Endothelial cell of umbilical vein (primary cell): ENCODE measurements at regions not wholly inside any gene's neighbourhood (a gene's known extent, or its start where the extent isn't known, plus 50 kb on each side); places are given as distances from the start of the nearest gene placed in this dataset.
A peak's percentile ranks its signal among the peaks of the same experiment; 100 is the strongest.

ENCODE experiments used
- BruUV-seq: library from RNA; stranded (reverse); fragments of 400-500 nt; replicated peaks from 2 replicates; lab custom pipeline; 2021; lab: Mats Ljungman, UMichigan
- CTCF ChIA-PET: fragments of 300-600, 350-600 bp; sonication (Branson Sonifier 250); formaldehyde crosslinking; loops from one replicate; lab custom pipeline; 2021; ENCODE audit warnings: antibody characterized with exemption, inconsistent platforms; lab: Charles Lee
- POLR2A ChIA-PET: fragments of 300-600, 350-600 bp; sonication (Branson Sonifier 250); formaldehyde crosslinking; loops from one replicate; lab custom pipeline; 2021; ENCODE audit warnings: antibody characterized with exemption, inconsistent platforms; lab: Charles Lee
- DNase-seq: peaks from one replicate; pipeline ENCODE4 v3.0.0-alpha.2; 2011; ENCODE audit warnings: low read depth, low spot score
- FAIRE-seq: peaks from 2 replicates; lab custom pipeline; 2011; peaks lifted over from hg19 to GRCh38; lab: Jason Lieb, UNC
- H2AFZ ChIP-seq: 2 replicates; pipeline ENCODE4 v1.6.0; 2012; ENCODE audit warnings: low read depth, low read length, control low read depth, inconsistent platforms
- H3K27ac ChIP-seq: 2 replicates; pipeline ENCODE4 v1.5.1; 2011; ENCODE audit warnings: low read depth, mild to moderate bottlenecking, control low read depth, low read length, moderate library complexity; ENCODE audit not compliant: insufficient read depth
- H3K27me3 ChIP-seq, 2 experiments: 2 replicates each; pipeline versions ENCODE4 v1.6.0 to v1.6.1; 2011; ENCODE audit warnings: low read length in 2 of 2, mixed read lengths in 1 of 2; ENCODE audit not compliant: control insufficient read depth in 2 of 2, insufficient read depth in 2 of 2
- H3K36me3 ChIP-seq, 2 experiments: 2 replicates in 1 of 2; 3 replicates in 1 of 2; pipeline ENCODE4 v1.5.1; 2011; ENCODE audit warnings: low read length in 2 of 2, mild to moderate bottlenecking in 1 of 2, moderate library complexity in 1 of 2; ENCODE audit not compliant: control insufficient read depth in 2 of 2, insufficient read depth in 2 of 2; ENCODE audit errors: extremely low read depth in 1 of 2
- H3K4me1 ChIP-seq: 3 replicates; pipeline ENCODE4 v1.5.1; 2011; ENCODE audit warnings: mild to moderate bottlenecking, low read length; ENCODE audit not compliant: control insufficient read depth, insufficient read depth; ENCODE audit errors: extremely low read depth
- H3K4me2 ChIP-seq: 2 replicates; pipeline ENCODE4 v1.6.1; 2011; ENCODE audit warnings: low read length, control low read depth, mixed read lengths; ENCODE audit not compliant: insufficient read depth
- H3K4me3 ChIP-seq, 3 experiments: fragments of 200-600 bp in 1 of 3; sonication (generic), shearing (Covaris generic) in 1 of 3; replicated peaks in 1 of 3; 2 replicates each; pipeline ENCODE4 v1.5.1; 2011 to 2016; ENCODE audit warnings: control low read depth in 3 of 3, low read length in 3 of 3, mild to moderate bottlenecking in 2 of 3, inconsistent platforms in 1 of 3, low read depth in 1 of 3, moderate library complexity in 1 of 3; ENCODE audit not compliant: insufficient read depth in 1 of 3
- H3K79me2 ChIP-seq: 2 replicates; pipeline ENCODE4 v1.6.0; 2012; ENCODE audit warnings: low read length, inconsistent platforms; ENCODE audit not compliant: control insufficient read depth, insufficient read depth
- H3K9ac ChIP-seq: replicated peaks from 2 replicates; pipeline ENCODE3; 2011; ENCODE audit warnings: low read length, control low read depth; ENCODE audit not compliant: insufficient read depth; ENCODE audit errors: extremely low read depth
- H3K9me1 ChIP-seq: replicated peaks from 3 replicates; pipeline ENCODE4 v1.6.0; 2011; ENCODE audit warnings: mild to moderate bottlenecking, low read length; ENCODE audit not compliant: control insufficient read depth, insufficient read depth; ENCODE audit errors: extremely low read depth
- H3K9me3 ChIP-seq: replicated peaks from 2 replicates; pipeline ENCODE4 v1.5.1; 2012; ENCODE audit warnings: low read length, inconsistent platforms; ENCODE audit not compliant: control insufficient read depth, insufficient read depth
- H4K20me1 ChIP-seq: replicated peaks from 2 replicates; pipeline ENCODE3; 2011; ENCODE audit warnings: mild to moderate bottlenecking, low read length; ENCODE audit not compliant: control insufficient read depth, insufficient read depth; ENCODE audit errors: extremely low read depth
- FOS ChIP-seq: IDR thresholded peaks from 2 replicates; pipeline ENCODE4 v1.6.1; 2011; ENCODE audit warnings: mild to moderate bottlenecking, low read length, moderate library complexity, borderline replicate concordance; ENCODE audit not compliant: insufficient read depth
- GATA2 ChIP-seq: IDR thresholded peaks from 2 replicates; pipeline ENCODE4 v1.7.0; 2011; ENCODE audit warnings: low read depth, mild to moderate bottlenecking, moderate library complexity, mixed read lengths, low read length; ENCODE audit not compliant: insufficient read length, insufficient read depth
- JUN ChIP-seq: IDR thresholded peaks from 2 replicates; pipeline ENCODE4 v1.6.1; 2011; ENCODE audit warnings: borderline replicate concordance, low read depth; ENCODE audit not compliant: insufficient read length, insufficient read depth
- POLR2A ChIP-seq: IDR thresholded peaks from 2 replicates; pipeline ENCODE4 v1.6.1; 2012; ENCODE audit warnings: low read depth, mild to moderate bottlenecking, control low read depth, low read length
- POLR2AphosphoS5 ChIP-seq: IDR thresholded peaks from 2 replicates; pipeline ENCODE4 v1.6.1; 2012; ENCODE audit warnings: low read depth, mild to moderate bottlenecking, control low read depth, low read length, moderate library complexity; ENCODE audit not compliant: insufficient read depth
- dilution Hi-C: fragments of 300-500 bp; cut with MboI; formaldehyde crosslinking; loops from one replicate; pipeline ENCODE4 v1.15.0; 2019; ENCODE audit warnings: low sequenced_read_pairs; ENCODE audit not compliant: extremely low pct_ligation_motif_present
- intact Hi-C: fragments of 100-400 bp; cut with micrococcal nuclease; formaldehyde crosslinking; loops from one replicate; pipeline ENCODE4 v1.10.0; 2022
- TF ChIP-seq, protein P1 (sequence below), 2 donors: IDR thresholded peaks; 1 replicate in 1 of 2; 2 replicates in 1 of 2; pipeline ENCODE4 v1.5.1; 2011; ENCODE audit warnings: low read length in 2 of 2, mild to moderate bottlenecking in 2 of 2, moderate library complexity in 2 of 2, control low read depth in 1 of 2, inconsistent platforms in 1 of 2, low read depth in 1 of 2; ENCODE audit not compliant: insufficient read depth in 1 of 2; ENCODE audit errors: extremely low read depth in 1 of 2
- TF ChIP-seq, protein P2 (sequence below): IDR thresholded peaks from 2 replicates; pipeline ENCODE4 v1.6.1; 2011; ENCODE audit not compliant: insufficient read depth, insufficient read length

DNA sequence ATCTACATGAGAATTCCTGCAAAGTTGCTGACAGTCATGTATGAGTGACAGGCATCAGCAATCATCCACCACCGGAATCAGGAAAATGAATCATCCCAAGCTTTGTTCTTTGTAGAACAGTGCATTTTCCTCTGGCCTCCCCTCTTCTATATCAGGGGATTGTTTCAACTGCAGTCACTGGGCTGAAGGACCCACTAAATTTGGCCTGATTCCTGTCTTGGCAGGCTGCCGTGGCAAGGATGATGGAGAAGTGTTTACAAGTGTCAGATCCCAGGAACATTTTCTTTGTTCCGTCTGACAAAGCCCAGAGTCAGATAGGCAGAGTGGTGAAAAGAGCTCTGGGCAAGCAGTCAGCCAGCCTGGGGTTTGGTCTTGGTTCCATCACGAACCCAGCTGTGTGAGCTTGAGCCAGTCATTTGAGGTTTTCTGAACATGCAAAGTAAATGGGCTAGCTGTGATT is 175.1 kb upstream of the TSC22D2 start:
- BruUV-seq: no TSS peak

More for the DNA sequence above, 175.1 kb upstream of the TSC22D2 start:
- no peaks in the 10 kb centered on the region for H3K9me1 ChIP-seq
- no peaks in the 10 kb centered on the region for H3K27me3 ChIP-seq
- no peaks in the 10 kb centered on the region for H3K9me3 ChIP-seq
- H3K9ac ChIP-seq: peak overlapping the region; percentile 49
- DNase-seq (peak; percentile 95), FAIRE-seq (peak; percentile 95)
- H4K20me1 ChIP-seq: no peaks in the 10 kb centered on the region
- peaks cover 33% of the 10 kb centered on the region for H3K4me1 ChIP-seq
- intact Hi-C loops: loop anchor here (1.0 kb wide), 3 partner anchors 19 to 174 kb away; no protein-coding TSS in a partner anchor
- ChIA-PET CTCF (interaction anchor here (0.6 to 5.0 kb wide), 17 partner anchors 9 to 296 kb away, joined by 3 to 43 read pairs (median 4); partner anchors contain the start of gene TSC22D2), POLR2A (interaction anchor here (0.7 to 1.9 kb wide), 3 partner anchors 17 to 192 kb away, joined by 3 to 8 read pairs (median 3); no protein-coding TSS in a partner anchor)
- dilution Hi-C loops: loop anchor here (25.0 kb wide), 1 partner anchor 179 kb away; the partner anchor contains the start of gene TSC22D2
- peak overlapping the region; percentile 50 for H2AFZ ChIP-seq
- H3K4me3 ChIP-seq: no peak overlapping the region
- peak overlapping the region; percentile 59 for H3K4me2 ChIP-seq
- TF ChIP-seq, protein P1, sequence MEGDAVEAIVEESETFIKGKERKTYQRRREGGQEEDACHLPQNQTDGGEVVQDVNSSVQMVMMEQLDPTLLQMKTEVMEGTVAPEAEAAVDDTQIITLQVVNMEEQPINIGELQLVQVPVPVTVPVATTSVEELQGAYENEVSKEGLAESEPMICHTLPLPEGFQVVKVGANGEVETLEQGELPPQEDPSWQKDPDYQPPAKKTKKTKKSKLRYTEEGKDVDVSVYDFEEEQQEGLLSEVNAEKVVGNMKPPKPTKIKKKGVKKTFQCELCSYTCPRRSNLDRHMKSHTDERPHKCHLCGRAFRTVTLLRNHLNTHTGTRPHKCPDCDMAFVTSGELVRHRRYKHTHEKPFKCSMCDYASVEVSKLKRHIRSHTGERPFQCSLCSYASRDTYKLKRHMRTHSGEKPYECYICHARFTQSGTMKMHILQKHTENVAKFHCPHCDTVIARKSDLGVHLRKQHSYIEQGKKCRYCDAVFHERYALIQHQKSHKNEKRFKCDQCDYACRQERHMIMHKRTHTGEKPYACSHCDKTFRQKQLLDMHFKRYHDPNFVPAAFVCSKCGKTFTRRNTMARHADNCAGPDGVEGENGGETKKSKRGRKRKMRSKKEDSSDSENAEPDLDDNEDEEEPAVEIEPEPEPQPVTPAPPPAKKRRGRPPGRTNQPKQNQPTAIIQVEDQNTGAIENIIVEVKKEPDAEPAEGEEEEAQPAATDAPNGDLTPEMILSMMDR (IDR thresholded peaks at IDR 0.05; ENCODE audit: extremely low read depth in 1 of 2, insufficient read depth in 1 of 2, low read depth in 1 of 2, low read length in 2 of 2): no peak
- TF ChIP-seq, protein P2, sequence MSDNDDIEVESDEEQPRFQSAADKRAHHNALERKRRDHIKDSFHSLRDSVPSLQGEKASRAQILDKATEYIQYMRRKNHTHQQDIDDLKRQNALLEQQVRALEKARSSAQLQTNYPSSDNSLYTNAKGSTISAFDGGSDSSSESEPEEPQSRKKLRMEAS: no peak
- TF ChIP-seq POLR2AphosphoS5 (peak; percentile 67), FOS (peak; percentile 96), GATA2 (peak; percentile 76), POLR2A (peak; percentile 21), JUN (peak; percentile 88)
- H3K27ac ChIP-seq: peak overlapping the region; percentile 76
- H3K79me2 ChIP-seq: no peaks in the 10 kb centered on the region
- no peaks in the 10 kb centered on the region for H3K36me3 ChIP-seq
